HepG2 (cell line): ENCODE measurements at regions not wholly inside any gene's neighbourhood (a gene's known extent, or its start where the extent isn't known, plus 50 kb on each side); places are given as distances from the start of the nearest gene placed in this dataset.

Experiments used
- CEBPG ChIP-seq: IDR thresholded peaks from 2 replicates; pipeline ENCODE4 v1.6.1; 2016
- CTCF ChIP-seq: sonication (generic); formaldehyde crosslinking; IDR thresholded peaks from 2 replicates; pipeline ENCODE4 v1.5.0; 2020; ENCODE audit warnings: mild to moderate bottlenecking, missing genetic modification reagents, moderate library complexity
- DPF2 ChIP-seq: sonication (generic); formaldehyde crosslinking; IDR thresholded peaks from 2 replicates; pipeline ENCODE4 v1.4.0; 2020; ENCODE audit warnings: mild to moderate bottlenecking, low read depth, missing genetic modification reagents, borderline replicate concordance
- POLR2A ChIP-seq, 2 experiments: IDR thresholded peaks; 2 replicates each; pipeline ENCODE4 v1.6.1; 2011; ENCODE audit warnings: low read depth in 2 of 2, low read length in 2 of 2, mild to moderate bottlenecking in 1 of 2, moderate library complexity in 1 of 2; ENCODE audit not compliant: insufficient read depth in 1 of 2
- ZNF225 ChIP-seq: sonication (generic); formaldehyde crosslinking; IDR thresholded peaks from 2 replicates; pipeline ENCODE4 v1.4.0; 2020; ENCODE audit warnings: mild to moderate bottlenecking, missing genetic modification reagents
- ZNF724P ChIP-seq: sonication (generic); formaldehyde crosslinking; IDR thresholded peaks from 2 replicates; pipeline ENCODE4 v1.8.0; 2022; ENCODE audit warnings: missing genetic modification reagents, borderline replicate concordance

GRCh38 chrY:7888506-7888905 is 977.0 kb upstream of the AMELY start:
- TF ChIP-seq ZNF724P (CRISPR knock-in tag) (no peak), POLR2A (IDR thresholded peaks at IDR 0.05; ENCODE audit: insufficient read depth in 1 of 2, low read depth in 2 of 2, low read length in 2 of 2) (no peak), ZNF225 (CRISPR knock-in tag) (no peak), DPF2 (CRISPR knock-in tag) (no peak), CTCF (CRISPR knock-in tag) (no peak), CEBPG (CRISPR knock-in tag) (no peak)
